HEK293T (cell line): ENCODE measurements at regions not wholly inside any gene's neighbourhood (a gene's known extent, or its start where the extent isn't known, plus 50 kb on each side); places are given as distances from the start of the nearest gene placed in this dataset.

Source experiments
- BHLHE40 ChIP-seq: fragments of 450-650 bp; IDR thresholded peaks from 2 replicates; pipeline ENCODE4 v1.6.1; 2016; ENCODE audit warnings: mild to moderate bottlenecking, moderate library complexity, borderline replicate concordance
- SP1 ChIP-seq: fragments of 450-650 bp; IDR thresholded peaks from 2 replicates; pipeline ENCODE4 v1.6.1; 2017
- SUZ12 ChIP-seq: fragments of 450-650 bp; IDR thresholded peaks from 2 replicates; pipeline ENCODE4 v1.6.1; 2016; ENCODE audit warnings: mild to moderate bottlenecking

DNA sequence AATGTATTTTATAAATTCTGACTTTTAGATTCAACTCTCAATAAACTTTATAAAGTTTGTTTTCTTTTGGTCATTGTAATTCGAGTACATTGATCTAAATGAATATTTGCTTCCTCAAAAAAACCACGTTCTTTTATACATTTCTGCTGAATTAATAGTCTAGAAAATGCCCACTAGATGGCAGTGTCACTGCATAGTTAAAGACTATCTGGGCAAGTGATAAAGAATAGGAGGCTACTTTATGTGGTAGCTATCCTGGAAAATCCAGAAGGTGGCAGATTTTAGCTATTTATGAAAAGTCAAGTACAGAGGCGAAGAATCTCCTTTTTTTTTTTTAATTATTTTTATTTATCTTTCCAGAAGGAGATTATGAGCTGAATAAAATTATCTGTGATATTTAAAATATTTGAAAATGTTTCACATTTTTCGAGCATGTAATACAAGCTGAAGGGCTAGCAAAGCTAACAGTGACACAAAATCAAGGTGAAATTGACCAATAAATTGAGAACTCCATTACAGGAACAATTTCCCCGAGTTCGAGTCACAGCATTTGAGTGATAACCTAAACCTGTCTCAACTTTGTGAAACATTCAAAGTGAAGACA lies 221.8 kb downstream of the OLFM4 start:
- TF ChIP-seq SP1 (no peak), BHLHE40 (no peak), SUZ12 (no peak)
